Ovary (tissue), 3 donors: ENCODE measurements at regions not wholly inside any gene's neighbourhood (a gene's known extent, or its start where the extent isn't known, plus 50 kb on each side); places are given as distances from the start of the nearest gene placed in this dataset.

Experiments
- CTCF ChIP-seq, 3 donors: fragments of 450-650 bp in 2 of 3; fragments of 200-600 bp in 1 of 3; IDR thresholded peaks; one replicate each; pipeline versions ENCODE4 v1.5.1 to v1.8.0; 2016 to 2022; ENCODE audit warnings: antibody characterized with exemption in 3 of 3, mild to moderate bottlenecking in 1 of 3
- EP300 ChIP-seq: sonication (generic); formaldehyde crosslinking; IDR thresholded peaks from one replicate; pipeline ENCODE4 v1.6.1; 2017; ENCODE audit warnings: antibody characterized with exemption
- POLR2A ChIP-seq: fragments of 450-650 bp; IDR thresholded peaks from one replicate; pipeline ENCODE4 v1.6.1; 2017; ENCODE audit warnings: antibody characterized with exemption, mild to moderate bottlenecking, moderate library complexity
- donor health status: DM: no; HTN: no; CAD: no.

DNA sequence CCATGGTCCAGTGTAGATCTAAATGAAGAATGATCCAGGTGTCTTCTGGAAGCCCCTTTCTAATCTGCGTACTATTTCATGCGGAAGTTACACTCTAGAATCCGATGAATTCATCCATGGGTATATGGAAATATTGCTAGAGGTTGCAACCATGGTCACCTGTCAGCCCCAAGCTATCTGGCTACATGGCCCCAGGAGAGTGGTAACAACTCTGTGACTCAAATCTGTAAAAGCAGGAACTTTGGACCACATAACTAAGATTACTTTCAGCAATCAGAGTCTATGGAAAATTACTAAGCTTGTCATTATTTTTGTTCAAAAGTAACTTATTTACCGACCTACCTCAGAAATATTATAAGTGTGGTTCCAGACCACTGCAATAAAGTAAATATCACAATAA, 150.6 kb upstream of the MED14 start:
- TF ChIP-seq POLR2A (no peak), EP300 (no peak), CTCF (IDR thresholded peaks at IDR 0.05) (no peak)
